ENCODE measurements at regions not wholly inside any gene's neighbourhood (a gene's known extent, or its start where the extent isn't known, plus 50 kb on each side); places are given as distances from the start of the nearest gene placed in this dataset.

DNA sequence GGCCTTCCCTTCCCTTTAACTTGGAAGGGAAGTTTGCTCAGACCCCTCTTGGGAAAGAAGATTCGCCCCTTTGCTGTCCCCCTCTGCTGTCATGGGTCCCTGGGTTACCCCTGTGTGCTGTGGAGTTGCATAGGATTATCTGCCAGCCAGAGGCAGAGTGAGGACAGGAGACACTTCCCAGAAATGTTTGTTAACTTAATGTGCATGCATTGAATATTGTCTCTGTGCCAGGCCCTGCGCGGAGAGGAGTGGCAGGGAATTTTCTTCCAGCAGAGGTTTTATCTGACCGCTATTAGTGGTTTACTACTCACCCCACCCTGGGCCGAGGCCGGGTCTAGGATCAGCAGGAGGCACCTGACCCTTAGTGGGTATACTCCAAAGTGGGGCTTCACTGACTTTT, 894.8 kb downstream of the TBC1D22A start:
- H3K4me2 ChIP-seq (ENCODE audit: low read length): no peak overlapping the region
- intact Hi-C loops (cut with micrococcal nuclease): no loop called here

More for the DNA sequence above, 894.8 kb downstream of the TBC1D22A start:
- Histone ChIP-seq H3K4me1 (ENCODE audit: control insufficient read depth in 1 of 2, insufficient read depth in 2 of 2, low read length in 2 of 2) (no peaks in the 10 kb centered on the region), H3K4me3 (replicated peaks in 1 of 2; ENCODE audit: low read depth in 1 of 2, low read length in 2 of 2) (no peak overlapping the region), H4K20me1 (ENCODE audit: insufficient read depth) (no peaks in the 10 kb centered on the region), H3K27ac (ENCODE audit: low read depth, low read length) (no peak overlapping the region), H3K9ac (ENCODE audit: low read length) (no peak overlapping the region), H3K9me3 (ENCODE audit: control insufficient read depth in 1 of 2, insufficient read depth in 1 of 2, low read depth in 1 of 2, low read length in 2 of 2) (no peaks in the 10 kb centered on the region), H3K27me3 (ENCODE audit: insufficient read depth, low read length) (no peaks in the 10 kb centered on the region), H2AFZ (ENCODE audit: low read depth, low read length, poor library complexity, severe bottlenecking) (no peak overlapping the region), H3K36me3 (ENCODE audit: control insufficient read depth in 1 of 2, insufficient read depth in 2 of 2, low read length in 2 of 2) (0 out of 4 replicates have a peak, but pooled peaks cover 0 to 3% of the 10 kb centered on the region in 2 experiments), H3K9me2 (ENCODE audit: insufficient read depth) (no peaks in the 10 kb centered on the region), H3K79me2 (ENCODE audit: insufficient read depth, low read length) (no peaks in the 10 kb centered on the region)
- RAD21 ChIA-PET (ENCODE audit: low non-redundant PET in 1 of 2, low total read pairs in 2 of 2, uncharacterized antibody in 2 of 2, unreplicated experiment in 2 of 2): no interaction called here
- BruUV-seq (replicated peaks): no TSS peak
- TF ChIP-seq, protein P1, sequence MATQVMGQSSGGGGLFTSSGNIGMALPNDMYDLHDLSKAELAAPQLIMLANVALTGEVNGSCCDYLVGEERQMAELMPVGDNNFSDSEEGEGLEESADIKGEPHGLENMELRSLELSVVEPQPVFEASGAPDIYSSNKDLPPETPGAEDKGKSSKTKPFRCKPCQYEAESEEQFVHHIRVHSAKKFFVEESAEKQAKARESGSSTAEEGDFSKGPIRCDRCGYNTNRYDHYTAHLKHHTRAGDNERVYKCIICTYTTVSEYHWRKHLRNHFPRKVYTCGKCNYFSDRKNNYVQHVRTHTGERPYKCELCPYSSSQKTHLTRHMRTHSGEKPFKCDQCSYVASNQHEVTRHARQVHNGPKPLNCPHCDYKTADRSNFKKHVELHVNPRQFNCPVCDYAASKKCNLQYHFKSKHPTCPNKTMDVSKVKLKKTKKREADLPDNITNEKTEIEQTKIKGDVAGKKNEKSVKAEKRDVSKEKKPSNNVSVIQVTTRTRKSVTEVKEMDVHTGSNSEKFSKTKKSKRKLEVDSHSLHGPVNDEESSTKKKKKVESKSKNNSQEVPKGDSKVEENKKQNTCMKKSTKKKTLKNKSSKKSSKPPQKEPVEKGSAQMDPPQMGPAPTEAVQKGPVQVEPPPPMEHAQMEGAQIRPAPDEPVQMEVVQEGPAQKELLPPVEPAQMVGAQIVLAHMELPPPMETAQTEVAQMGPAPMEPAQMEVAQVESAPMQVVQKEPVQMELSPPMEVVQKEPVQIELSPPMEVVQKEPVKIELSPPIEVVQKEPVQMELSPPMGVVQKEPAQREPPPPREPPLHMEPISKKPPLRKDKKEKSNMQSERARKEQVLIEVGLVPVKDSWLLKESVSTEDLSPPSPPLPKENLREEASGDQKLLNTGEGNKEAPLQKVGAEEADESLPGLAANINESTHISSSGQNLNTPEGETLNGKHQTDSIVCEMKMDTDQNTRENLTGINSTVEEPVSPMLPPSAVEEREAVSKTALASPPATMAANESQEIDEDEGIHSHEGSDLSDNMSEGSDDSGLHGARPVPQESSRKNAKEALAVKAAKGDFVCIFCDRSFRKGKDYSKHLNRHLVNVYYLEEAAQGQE (IDR thresholded peaks at IDR 0.05; ENCODE audit: low read depth): no peak
- TF ChIP-seq, protein P2, sequence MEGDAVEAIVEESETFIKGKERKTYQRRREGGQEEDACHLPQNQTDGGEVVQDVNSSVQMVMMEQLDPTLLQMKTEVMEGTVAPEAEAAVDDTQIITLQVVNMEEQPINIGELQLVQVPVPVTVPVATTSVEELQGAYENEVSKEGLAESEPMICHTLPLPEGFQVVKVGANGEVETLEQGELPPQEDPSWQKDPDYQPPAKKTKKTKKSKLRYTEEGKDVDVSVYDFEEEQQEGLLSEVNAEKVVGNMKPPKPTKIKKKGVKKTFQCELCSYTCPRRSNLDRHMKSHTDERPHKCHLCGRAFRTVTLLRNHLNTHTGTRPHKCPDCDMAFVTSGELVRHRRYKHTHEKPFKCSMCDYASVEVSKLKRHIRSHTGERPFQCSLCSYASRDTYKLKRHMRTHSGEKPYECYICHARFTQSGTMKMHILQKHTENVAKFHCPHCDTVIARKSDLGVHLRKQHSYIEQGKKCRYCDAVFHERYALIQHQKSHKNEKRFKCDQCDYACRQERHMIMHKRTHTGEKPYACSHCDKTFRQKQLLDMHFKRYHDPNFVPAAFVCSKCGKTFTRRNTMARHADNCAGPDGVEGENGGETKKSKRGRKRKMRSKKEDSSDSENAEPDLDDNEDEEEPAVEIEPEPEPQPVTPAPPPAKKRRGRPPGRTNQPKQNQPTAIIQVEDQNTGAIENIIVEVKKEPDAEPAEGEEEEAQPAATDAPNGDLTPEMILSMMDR (IDR thresholded peaks at IDR 0.05 in 2 of 3, conservative IDR thresholded peaks at IDR 0.05 in 1 of 3; ENCODE audit: borderline replicate concordance in 1 of 3, insufficient read depth in 1 of 3, low read depth in 2 of 3, low read length in 2 of 3): no peak
- TF ChIP-seq ELF1 (IDR thresholded peaks at IDR 0.05; ENCODE audit: borderline replicate concordance, low read depth) (no peak), SIN3A (IDR thresholded peaks at IDR 0.05; ENCODE audit: low read depth) (no peak)
- CTCF ChIA-PET: no interaction called here
- POLR2A ChIA-PET: no interaction called here
- ATAC-seq (no peak), DNase-seq (ENCODE audit: low read depth, low spot score) (no peak)
